ENCODE measurements at regions not wholly inside any gene's neighbourhood (a gene's known extent, or its start where the extent isn't known, plus 50 kb on each side); places are given as distances from the start of the nearest gene placed in this dataset.
"Not testable (repeated sequence)": the region's sequence is repeated elsewhere in the genome, so short reads cannot be mapped to it uniquely, and the experiment has no call there.

GRCh38 chr2:18267501-18267900 lies 293.0 kb downstream of the RDH14 start:
- no peak for TF ChIP-seq ZFX (IDR thresholded peaks at IDR 0.05; ENCODE audit: borderline replicate concordance)
- TF ChIP-seq CTCF (IDR thresholded peaks at IDR 0.05), result no peak

GRCh38 chr2:18266699-18267098 lies 293.8 kb downstream of the RDH14 start:
- not testable (repeated sequence) for H3K27ac ChIP-seq

More at GRCh38 chr2:18267501-18267900, 293.0 kb downstream of the RDH14 start:
- no peak overlapping the region for H3K27ac ChIP-seq

GRCh38 chr2:18265614-18266586 lies 294.6 kb downstream of the RDH14 start:
- no peak for TF ChIP-seq ZFX (IDR thresholded peaks at IDR 0.05; ENCODE audit: borderline replicate concordance)

GRCh38 chr2:18262601-18263000 lies 297.9 kb downstream of the RDH14 start:
- TF ChIP-seq ZFX (IDR thresholded peaks at IDR 0.05; ENCODE audit: borderline replicate concordance) (no peak), CTCF (IDR thresholded peaks at IDR 0.05) (no peak)
- no peak overlapping the region for H3K27ac ChIP-seq

More at GRCh38 chr2:18265614-18266586, 294.6 kb downstream of the RDH14 start:
- H3K27ac ChIP-seq, result no peak overlapping the region

- H3K27ac ChIP-seq, result no peak overlapping the region
- TF ChIP-seq CTCF (IDR thresholded peaks at IDR 0.05) (no peak), ZFX (IDR thresholded peaks at IDR 0.05; ENCODE audit: borderline replicate concordance) (no peak)
Measured at GRCh38 chr2:18253686-18254197, 306.7 kb downstream of the RDH14 start.

- TF ChIP-seq CTCF (IDR thresholded peaks at IDR 0.05), result no peak
- no peak for TF ChIP-seq ZFX (IDR thresholded peaks at IDR 0.05; ENCODE audit: borderline replicate concordance)
Measured at GRCh38 chr2:18251486-18251885, 309.0 kb downstream of the RDH14 start.

GRCh38 chr2:18247282-18248110 lies 313.0 kb downstream of the RDH14 start:
- TF ChIP-seq CTCF (IDR thresholded peaks at IDR 0.05), result no peak
- TF ChIP-seq ZFX (IDR thresholded peaks at IDR 0.05; ENCODE audit: borderline replicate concordance), result no peak
- H3K27ac ChIP-seq, result no peak overlapping the region

More at GRCh38 chr2:18251486-18251885, 309.0 kb downstream of the RDH14 start:
- no peak overlapping the region for H3K27ac ChIP-seq
